HG03378 (cell line): ENCODE measurements at regions not wholly inside any gene's neighbourhood (a gene's known extent, or its start where the extent isn't known, plus 50 kb on each side); places are given as distances from the start of the nearest gene placed in this dataset.
"Not testable (repeated sequence)": the region's sequence is repeated elsewhere in the genome, so short reads cannot be mapped to it uniquely, and the experiment has no call there.

Experiments
- ATAC-seq: cut with Tn5 transposase; IDR thresholded peaks from one replicate; pipeline ENCODE4 v1.9.1; 2021; ENCODE audit warnings: mild to moderate bottlenecking, moderate library complexity; ENCODE audit not compliant: unreplicated experiment

DNA sequence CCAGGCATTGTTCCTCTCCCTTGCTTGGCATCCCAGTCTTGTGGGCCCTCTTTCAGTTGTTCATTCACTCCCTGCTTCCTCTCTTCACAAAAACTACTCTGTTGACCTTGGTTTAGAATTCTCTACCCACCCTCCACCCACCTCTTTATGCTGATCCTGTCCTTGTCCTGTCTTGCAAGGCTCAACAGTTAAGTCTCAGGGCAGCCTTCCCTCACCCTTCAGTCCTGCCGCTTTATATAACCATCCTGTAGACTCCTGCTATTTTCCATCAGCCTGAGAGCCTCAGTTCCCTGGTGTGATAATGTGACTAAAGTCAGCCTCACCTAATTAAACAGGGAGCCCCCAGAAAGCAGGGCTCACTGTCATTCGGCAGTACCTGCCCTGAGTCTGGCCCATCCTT is 1763.0 kb downstream of the SPATA31A7 start:
- ATAC-seq = not testable (repeated sequence)
